ENCODE measurements at regions not wholly inside any gene's neighbourhood (a gene's known extent, or its start where the extent isn't known, plus 50 kb on each side); places are given as distances from the start of the nearest gene placed in this dataset.
A peak's percentile ranks its signal among the peaks of the same experiment; 100 is the strongest.

- Histone ChIP-seq H2AFZ (ENCODE audit: low read length) (no peak overlapping the region), H3K79me2 (ENCODE audit: low read length) (no peaks in the 10 kb centered on the region), H3K4me3 (ENCODE audit: low read length) (no peak overlapping the region), H3K36me3 (ENCODE audit: low read depth, low read length) (no peaks in the 10 kb centered on the region), H3K9ac (ENCODE audit: low read length) (no peak overlapping the region), H4K20me1 (ENCODE audit: low read length) (no peaks in the 10 kb centered on the region), H3F3A (ENCODE audit: low read length, unreplicated experiment) (no peaks in the 10 kb centered on the region), H3K9me2 (replicated peaks; ENCODE audit: low read length) (no peaks in the 10 kb centered on the region), H3K27ac (ENCODE audit: low read length) (no peak overlapping the region), H3K4me2 (ENCODE audit: low read length) (no peak overlapping the region), H3K27me3 (ENCODE audit: low read length) (no peaks in the 10 kb centered on the region), H3K9me3 (ENCODE audit: low read length) (no peaks in the 10 kb centered on the region), H3K4me1 (ENCODE audit: insufficient read depth, low read length) (no peaks in the 10 kb centered on the region)
- TF ChIP-seq EZH2 (IDR thresholded peaks at IDR 0.05; ENCODE audit: low read length, unreplicated experiment) (no peak), EZH2phosphoT487 (IDR thresholded peaks at IDR 0.05; ENCODE audit: borderline replicate concordance, low read length) (no peak), CTCF (conservative IDR thresholded peaks at IDR 0.05; ENCODE audit: low read depth, low read length) (no peak)
- POLR2A ChIA-PET (ENCODE audit: unreplicated experiment), result no interaction called here
- DNase-seq (peak; percentile 35), ATAC-seq (no peak)
- CTCF ChIA-PET, result no interaction called here
- no TSS peak for BruUV-seq (replicated peaks)
- intact Hi-C loops (cut with micrococcal nuclease), result no loop called here
Measured at GRCh38 chrX:20913760-20914159, 460.5 kb upstream of the CNKSR2 start.

GRCh38 chrX:20906571-20906970, 467.6 kb upstream of the CNKSR2 start:
- no peaks in the 10 kb centered on the region for H3K9me2 ChIP-seq (replicated peaks; ENCODE audit: low read length)
- no TSS peak for BruUV-seq (replicated peaks)
- H3K4me2 ChIP-seq (ENCODE audit: low read length), result no peak overlapping the region
- no peaks in the 10 kb centered on the region for H3K36me3 ChIP-seq (ENCODE audit: low read depth, low read length)
- H3K27ac ChIP-seq (ENCODE audit: low read length), result no peak overlapping the region
- no peaks in the 10 kb centered on the region for H3K9me3 ChIP-seq (ENCODE audit: low read length)
- H3K27me3 ChIP-seq (ENCODE audit: low read length), result no peaks in the 10 kb centered on the region
- POLR2A ChIA-PET (ENCODE audit: unreplicated experiment), result no interaction called here
- H3K4me3 ChIP-seq (ENCODE audit: low read length), result no peak overlapping the region
- CTCF ChIA-PET, result no interaction called here
- H3K9ac ChIP-seq (ENCODE audit: low read length), result no peak overlapping the region
- H3F3A ChIP-seq (ENCODE audit: low read length, unreplicated experiment), result no peaks in the 10 kb centered on the region
- no peak for TF ChIP-seq CTCF (conservative IDR thresholded peaks at IDR 0.05; ENCODE audit: low read depth, low read length)
- TF ChIP-seq EZH2 (IDR thresholded peaks at IDR 0.05; ENCODE audit: low read length, unreplicated experiment), result no peak
- TF ChIP-seq EZH2phosphoT487 (IDR thresholded peaks at IDR 0.05; ENCODE audit: borderline replicate concordance, low read length), result no peak
- no peak for ATAC-seq
- intact Hi-C loops (cut with micrococcal nuclease), result no loop called here
- no peaks in the 10 kb centered on the region for H3K79me2 ChIP-seq (ENCODE audit: low read length)
- no peaks in the 10 kb centered on the region for H4K20me1 ChIP-seq (ENCODE audit: low read length)
- H2AFZ ChIP-seq (ENCODE audit: low read length), result no peak overlapping the region
- peak; percentile 50 for DNase-seq
- H3K4me1 ChIP-seq (ENCODE audit: insufficient read depth, low read length), result no peaks in the 10 kb centered on the region

GRCh38 chrX:20884565-20884964, 489.7 kb upstream of the CNKSR2 start:
- TF ChIP-seq EZH2phosphoT487 (IDR thresholded peaks at IDR 0.05; ENCODE audit: borderline replicate concordance, low read length) (no peak), CTCF (conservative IDR thresholded peaks at IDR 0.05; ENCODE audit: low read depth, low read length) (no peak), EZH2 (IDR thresholded peaks at IDR 0.05; ENCODE audit: low read length, unreplicated experiment) (no peak)
- intact Hi-C loops (cut with micrococcal nuclease), result no loop called here
- Histone ChIP-seq H3K9me2 (replicated peaks; ENCODE audit: low read length) (no peaks in the 10 kb centered on the region), H3K4me3 (ENCODE audit: low read length) (no peak overlapping the region), H3K27ac (ENCODE audit: low read length) (no peak overlapping the region), H3K9me3 (ENCODE audit: low read length) (no peaks in the 10 kb centered on the region), H3K79me2 (ENCODE audit: low read length) (no peaks in the 10 kb centered on the region), H3K4me2 (ENCODE audit: low read length) (no peak overlapping the region), H2AFZ (ENCODE audit: low read length) (no peak overlapping the region), H4K20me1 (ENCODE audit: low read length) (no peaks in the 10 kb centered on the region), H3F3A (ENCODE audit: low read length, unreplicated experiment) (no peaks in the 10 kb centered on the region), H3K36me3 (ENCODE audit: low read depth, low read length) (no peaks in the 10 kb centered on the region), H3K9ac (ENCODE audit: low read length) (no peak overlapping the region), H3K27me3 (ENCODE audit: low read length) (no peaks in the 10 kb centered on the region), H3K4me1 (ENCODE audit: insufficient read depth, low read length) (no peaks in the 10 kb centered on the region)
- ATAC-seq (no peak), DNase-seq (no peak)
- ChIA-PET CTCF (no interaction called here), POLR2A (ENCODE audit: unreplicated experiment) (no interaction called here)
- BruUV-seq (replicated peaks), result no TSS peak

Data from PC-3 (cell line).